Activated CD4-positive, alpha-beta T cell treated with anti-CD3 and anti-CD28 coated beads, Interleukin-2, amount 10 ng/mL, durations not matched to agents 7 days and 5 days (primary cell): ENCODE measurements at regions not wholly inside any gene's neighbourhood (a gene's known extent, or its start where the extent isn't known, plus 50 kb on each side); places are given as distances from the start of the nearest gene placed in this dataset.
A peak's percentile ranks its signal among the peaks of the same experiment; 100 is the strongest.

Experiments used
- CTCF ChIA-PET: fragments of 350-600 bp; sonication (Branson Sonifier 250); formaldehyde crosslinking; loops from one replicate; lab custom pipeline; 2021; ENCODE audit warnings: antibody characterized with exemption; lab: Charles Lee
- POLR2A ChIA-PET: fragments of 350-600 bp; sonication (Branson Sonifier 250); formaldehyde crosslinking; loops from one replicate; lab custom pipeline; 2021; ENCODE audit warnings: antibody characterized with exemption; lab: Charles Lee
- DNase-seq: peaks from one replicate; pipeline ENCODE4 v3.0.0-alpha.2; 2020
- H3K27ac Mint-ChIP-seq: one replicate; pipeline ENCODE4 v1.8.0; 2021; ENCODE audit warnings: mild to moderate bottlenecking, moderate library complexity, mixed read lengths
- H3K27me3 Mint-ChIP-seq: one replicate; pipeline ENCODE4 v1.8.0; 2021; ENCODE audit warnings: mixed read lengths
- H3K36me3 Mint-ChIP-seq: one replicate; pipeline ENCODE4 v1.8.0; 2021; ENCODE audit warnings: low read depth, mixed read lengths
- H3K4me1 Mint-ChIP-seq: one replicate; pipeline ENCODE4 v1.8.0; 2021; ENCODE audit warnings: mixed read lengths
- H3K4me3 Mint-ChIP-seq: one replicate; pipeline ENCODE4 v1.8.0; 2021; ENCODE audit warnings: mild to moderate bottlenecking, moderate library complexity, mixed read lengths
- H3K9me3 Mint-ChIP-seq: one replicate; pipeline ENCODE4 v1.8.0; 2021; ENCODE audit warnings: mixed read lengths

DNA sequence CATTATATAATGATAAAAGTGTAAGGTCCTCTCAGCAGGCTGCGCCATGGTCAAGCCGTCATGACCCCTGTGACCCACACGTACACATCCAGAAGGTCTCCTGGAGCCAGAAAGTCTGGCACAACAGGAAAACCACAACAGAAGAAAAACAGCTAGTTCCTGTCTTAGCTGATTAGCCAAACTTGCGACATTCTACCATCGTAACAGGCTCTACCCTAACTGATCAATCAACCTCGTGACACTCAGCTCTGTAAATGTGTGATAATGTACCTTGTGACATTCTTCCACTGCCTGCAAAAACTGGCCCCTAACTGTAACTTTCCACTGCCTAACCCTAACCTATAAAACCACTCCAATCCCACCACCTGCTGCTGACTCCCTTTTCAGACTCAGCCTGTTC is 316.4 kb upstream of the TUSC1 start:
- Mint-ChIP-seq H3K27ac (no peak overlapping the region), H3K4me3 (no peak overlapping the region), H3K36me3 (no peaks in the 10 kb centered on the region), H3K27me3 (no peaks in the 10 kb centered on the region), H3K4me1 (no peaks in the 10 kb centered on the region), H3K9me3 (peaks cover 19% of the 10 kb centered on the region)
- no peak for DNase-seq
- POLR2A ChIA-PET: no interaction called here
- CTCF ChIA-PET: no interaction called here

DNA sequence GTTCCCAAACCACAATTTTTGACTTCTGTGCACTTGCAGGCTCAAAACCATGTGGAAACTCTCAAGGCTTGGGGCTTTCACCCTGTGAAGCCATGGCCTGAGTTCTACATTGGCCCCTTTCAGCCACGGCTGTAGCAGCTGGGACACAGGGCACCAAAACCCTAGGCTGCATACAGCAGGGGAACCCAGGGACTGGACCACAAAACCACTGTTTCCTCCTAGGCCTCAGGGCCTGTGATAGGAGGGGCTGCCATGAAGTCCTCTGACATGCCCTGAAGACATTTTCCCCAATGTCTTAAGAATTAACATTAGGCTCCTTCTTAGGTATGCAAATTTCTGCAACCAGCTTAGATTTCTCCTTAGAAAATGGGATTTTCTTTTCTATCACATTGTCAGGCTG is 312.1 kb upstream of the TUSC1 start:
- Mint-ChIP-seq H3K4me3 (no peak overlapping the region), H3K27ac (no peak overlapping the region), H3K4me1 (no peaks in the 10 kb centered on the region), H3K27me3 (no peaks in the 10 kb centered on the region), H3K9me3 (peaks cover 26% of the 10 kb centered on the region), H3K36me3 (no peaks in the 10 kb centered on the region)
- ChIA-PET POLR2A (no interaction called here), CTCF (no interaction called here)
- no peak for DNase-seq

DNA sequence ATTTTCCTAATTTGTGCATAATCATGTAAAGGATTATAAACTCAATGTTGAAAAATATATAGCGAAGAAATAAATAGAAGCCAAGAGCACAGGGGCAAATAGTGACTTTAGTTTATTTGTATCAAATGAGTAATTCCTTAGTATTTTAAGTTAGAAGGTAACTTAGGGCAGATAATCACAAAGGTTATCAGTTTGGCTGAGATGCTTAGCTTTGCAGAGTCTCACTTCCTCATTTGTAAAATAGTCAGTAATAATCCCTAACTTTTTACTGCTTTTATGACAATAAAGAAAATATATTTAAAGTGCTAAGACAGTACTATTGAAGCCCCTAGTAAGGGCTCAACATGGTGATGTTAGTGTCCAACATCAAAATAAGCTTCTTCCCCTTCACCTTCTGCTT is 297.4 kb upstream of the TUSC1 start:
- no peaks in the 10 kb centered on the region for H3K27me3 Mint-ChIP-seq
- H3K4me3 Mint-ChIP-seq: no peak overlapping the region

DNA sequence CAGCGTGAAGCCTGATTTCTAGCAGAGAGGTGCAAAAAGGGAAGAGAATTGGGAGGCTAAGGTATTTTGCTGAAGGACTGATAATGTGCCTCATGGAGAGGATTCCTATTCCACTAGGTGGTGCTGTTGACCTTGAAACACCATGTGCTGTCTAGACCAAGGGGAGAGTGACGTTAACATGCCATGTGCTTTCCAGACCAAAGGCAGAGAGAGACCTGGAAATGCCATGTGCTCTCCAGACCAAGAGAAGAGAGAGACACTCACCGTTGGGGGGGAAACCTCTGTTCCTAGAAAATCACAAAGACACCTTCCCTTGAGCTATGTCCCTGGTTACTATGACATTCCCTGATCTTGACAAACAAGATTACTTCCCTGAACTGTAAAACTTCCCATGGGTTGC is 286.0 kb upstream of the TUSC1 start:
- ChIA-PET CTCF (no interaction called here), POLR2A (no interaction called here)
- Mint-ChIP-seq H3K4me1 (no peaks in the 10 kb centered on the region), H3K27ac (no peak overlapping the region), H3K4me3 (no peak overlapping the region), H3K27me3 (no peaks in the 10 kb centered on the region), H3K9me3 (peaks cover 3% of the 10 kb centered on the region), H3K36me3 (no peaks in the 10 kb centered on the region)
- DNase-seq: peak; percentile 11

More for the DNA sequence above, 297.4 kb upstream of the TUSC1 start:
- no peaks in the 10 kb centered on the region for H3K4me1 Mint-ChIP-seq
- DNase-seq: no peak
- ChIA-PET POLR2A (no interaction called here), CTCF (no interaction called here)
- H3K27ac Mint-ChIP-seq: no peak overlapping the region
- H3K36me3 Mint-ChIP-seq: no peaks in the 10 kb centered on the region
- peaks cover 3% of the 10 kb centered on the region for H3K9me3 Mint-ChIP-seq

DNA sequence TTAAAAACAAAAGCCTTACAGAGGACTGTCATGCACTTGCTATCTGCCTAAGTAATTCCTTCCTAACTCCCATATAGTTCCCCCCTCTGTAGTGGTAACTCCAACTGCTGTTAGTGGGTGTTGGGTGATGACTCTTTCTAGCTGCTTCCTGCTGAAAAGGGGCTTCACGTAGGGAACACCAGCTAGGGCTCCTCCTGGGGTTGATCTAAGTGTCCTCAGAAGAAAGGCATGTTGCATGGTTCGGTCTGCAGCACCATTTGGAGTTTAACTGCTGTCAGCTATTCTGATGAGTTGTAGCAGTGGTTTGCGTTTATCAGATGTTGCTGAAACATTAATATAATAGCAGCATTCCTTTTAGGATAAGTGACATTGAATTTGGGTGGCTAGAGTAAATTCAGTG is 281.9 kb upstream of the TUSC1 start:
- ChIA-PET POLR2A (no interaction called here), CTCF (no interaction called here)
- Mint-ChIP-seq H3K4me1 (no peaks in the 10 kb centered on the region), H3K36me3 (no peaks in the 10 kb centered on the region), H3K4me3 (no peak overlapping the region), H3K9me3 (peaks cover 7% of the 10 kb centered on the region), H3K27ac (no peak overlapping the region), H3K27me3 (no peaks in the 10 kb centered on the region)
- no peak for DNase-seq

DNA sequence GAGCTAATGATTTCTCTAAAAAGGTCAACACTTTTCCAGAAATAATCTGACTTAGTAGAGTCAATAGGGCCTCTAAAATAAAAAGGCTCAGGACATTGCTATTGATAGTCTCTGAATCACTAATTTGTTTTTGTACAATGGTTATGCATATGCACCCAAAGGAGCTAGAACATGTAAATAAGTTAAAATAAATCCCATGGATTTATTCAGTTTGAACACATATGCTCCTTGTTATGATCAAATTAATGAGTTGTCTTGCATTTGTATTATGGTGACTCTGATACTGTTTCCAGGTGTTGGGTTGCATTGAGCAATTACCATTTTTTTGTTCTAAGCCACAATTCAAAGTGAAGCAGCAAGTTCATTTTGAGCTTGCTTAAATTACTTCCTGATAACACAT is 276.0 kb upstream of the TUSC1 start:
- Mint-ChIP-seq H3K4me1 (no peaks in the 10 kb centered on the region), H3K27me3 (no peaks in the 10 kb centered on the region), H3K36me3 (no peaks in the 10 kb centered on the region), H3K4me3 (no peak overlapping the region), H3K27ac (no peak overlapping the region), H3K9me3 (peaks cover 5% of the 10 kb centered on the region)
- ChIA-PET POLR2A (no interaction called here), CTCF (no interaction called here)
- DNase-seq: no peak

DNA sequence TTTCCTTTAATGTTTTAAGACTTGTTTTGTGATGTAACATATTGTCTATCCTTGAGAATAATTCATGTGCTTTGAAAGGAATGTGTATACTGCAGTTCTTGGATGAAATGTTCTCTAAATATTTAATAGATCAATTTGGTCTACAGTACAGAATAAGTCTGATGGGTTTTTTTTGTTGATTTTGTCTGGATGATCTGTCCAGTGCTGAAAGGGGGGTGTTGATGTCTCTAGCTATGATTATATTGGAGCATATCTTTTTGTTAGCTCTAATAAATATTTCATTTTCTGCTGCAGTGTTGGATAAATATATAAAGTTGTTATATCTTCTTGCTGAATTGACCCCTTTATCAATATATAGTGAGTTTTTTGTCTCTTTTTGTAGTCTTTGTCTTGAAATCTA is 269.9 kb upstream of the TUSC1 start:
- ChIA-PET CTCF (no interaction called here), POLR2A (no interaction called here)
- no peak for DNase-seq
- H3K36me3 Mint-ChIP-seq: no peaks in the 10 kb centered on the region
- H3K9me3 Mint-ChIP-seq: peaks cover 10% of the 10 kb centered on the region
- no peak overlapping the region for H3K27ac Mint-ChIP-seq
- no peak overlapping the region for H3K4me3 Mint-ChIP-seq
- H3K27me3 Mint-ChIP-seq: no peaks in the 10 kb centered on the region
- H3K4me1 Mint-ChIP-seq: no peaks in the 10 kb centered on the region

DNA sequence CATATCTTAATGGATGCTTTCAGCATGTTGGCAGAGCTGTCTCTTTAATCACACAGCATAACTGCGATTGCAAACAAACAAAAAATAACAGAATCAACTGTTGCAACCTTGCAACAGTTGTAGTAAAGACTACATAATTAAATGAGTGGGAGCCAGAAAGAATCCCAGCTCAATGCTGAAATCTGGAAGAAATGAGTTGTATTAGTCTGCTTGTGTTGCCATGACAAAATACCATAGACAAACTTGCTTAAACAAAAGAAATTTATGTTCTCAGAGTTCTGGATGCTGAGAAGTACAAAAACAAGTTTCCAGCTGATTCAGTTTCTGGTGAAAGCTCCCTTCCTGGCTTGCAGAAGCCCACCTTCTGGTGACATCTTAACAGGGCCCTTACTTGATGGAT is 260.9 kb upstream of the TUSC1 start:
- Mint-ChIP-seq H3K4me3 (no peak overlapping the region), H3K36me3 (no peaks in the 10 kb centered on the region), H3K27me3 (no peaks in the 10 kb centered on the region), H3K4me1 (no peaks in the 10 kb centered on the region), H3K9me3 (peaks cover 5% of the 10 kb centered on the region), H3K27ac (no peak overlapping the region)
- ChIA-PET CTCF (no interaction called here), POLR2A (no interaction called here)
- no peak for DNase-seq

DNA sequence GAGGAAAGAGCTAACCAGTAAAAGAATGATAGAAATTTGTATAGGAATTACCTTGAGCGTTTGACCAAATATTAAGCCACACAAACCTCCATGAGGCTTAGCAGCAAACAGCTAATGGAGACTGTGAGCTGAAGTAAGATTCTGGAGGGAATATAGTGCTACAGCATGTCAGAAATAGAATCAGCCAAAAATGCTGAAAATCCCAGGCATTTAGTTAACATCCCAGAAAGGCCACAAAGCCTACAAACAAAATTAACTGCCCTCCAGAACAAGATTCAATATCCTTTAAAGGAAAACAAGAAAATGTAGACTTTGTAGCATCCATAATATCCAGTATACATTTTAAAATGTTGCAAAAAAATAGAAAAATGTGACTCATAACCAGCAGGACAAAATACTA is 257.8 kb upstream of the TUSC1 start:
- H3K27ac Mint-ChIP-seq: no peak overlapping the region
- peaks cover 11% of the 10 kb centered on the region for H3K9me3 Mint-ChIP-seq
- H3K4me1 Mint-ChIP-seq: no peaks in the 10 kb centered on the region
- H3K27me3 Mint-ChIP-seq: no peaks in the 10 kb centered on the region
- POLR2A ChIA-PET: no interaction called here
- CTCF ChIA-PET: no interaction called here
- DNase-seq: no peak
- H3K4me3 Mint-ChIP-seq: no peak overlapping the region
- no peaks in the 10 kb centered on the region for H3K36me3 Mint-ChIP-seq

DNA sequence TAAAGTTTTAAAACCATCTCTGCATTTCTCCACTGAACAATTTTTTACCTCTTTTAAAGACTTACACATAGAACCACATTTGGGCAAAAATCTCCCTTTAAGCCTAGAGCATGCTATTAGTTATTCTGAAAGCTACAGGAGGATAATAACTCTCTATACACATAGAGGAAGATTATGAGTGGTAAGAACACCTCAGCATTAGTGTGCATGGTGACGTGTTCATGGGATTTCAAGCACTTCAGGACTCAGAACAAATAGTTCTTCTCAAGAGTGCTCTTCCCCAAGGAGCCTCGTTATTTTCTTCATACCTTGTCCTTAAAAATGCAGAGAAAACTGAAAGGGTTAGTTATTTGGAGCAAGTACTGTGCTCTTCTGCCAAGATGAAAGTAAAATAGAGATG is 256.9 kb upstream of the TUSC1 start:
- Mint-ChIP-seq H3K4me3 (no peak overlapping the region), H3K4me1 (no peaks in the 10 kb centered on the region), H3K27ac (no peak overlapping the region), H3K36me3 (no peaks in the 10 kb centered on the region), H3K9me3 (peaks cover 11% of the 10 kb centered on the region), H3K27me3 (no peaks in the 10 kb centered on the region)
- CTCF ChIA-PET: no interaction called here
- no peak for DNase-seq
- POLR2A ChIA-PET: no interaction called here

DNA sequence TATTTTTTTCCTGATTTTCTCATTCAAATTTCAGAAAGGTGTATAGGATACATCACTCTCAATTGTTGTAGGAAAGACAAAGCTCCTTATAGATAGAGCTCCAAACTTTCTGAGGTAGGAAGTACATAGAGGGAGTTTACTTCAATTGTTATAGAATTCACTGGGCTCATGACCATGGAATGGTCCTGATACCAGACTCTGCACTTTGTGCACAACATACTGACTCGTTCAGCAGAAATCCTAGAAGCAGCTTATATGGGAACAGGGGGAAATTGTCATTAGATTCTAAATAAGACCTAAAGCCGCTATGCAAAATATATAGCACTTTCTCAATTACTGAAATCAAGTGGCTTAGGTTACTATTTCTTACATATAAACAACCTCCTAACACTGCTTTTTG is 240.5 kb upstream of the TUSC1 start:
- no peaks in the 10 kb centered on the region for H3K4me1 Mint-ChIP-seq
- DNase-seq: no peak
- peaks cover 11% of the 10 kb centered on the region for H3K9me3 Mint-ChIP-seq
- H3K27ac Mint-ChIP-seq: no peak overlapping the region
- no peaks in the 10 kb centered on the region for H3K27me3 Mint-ChIP-seq
- POLR2A ChIA-PET: no interaction called here
- no peaks in the 10 kb centered on the region for H3K36me3 Mint-ChIP-seq
- CTCF ChIA-PET: no interaction called here
- no peak overlapping the region for H3K4me3 Mint-ChIP-seq

DNA sequence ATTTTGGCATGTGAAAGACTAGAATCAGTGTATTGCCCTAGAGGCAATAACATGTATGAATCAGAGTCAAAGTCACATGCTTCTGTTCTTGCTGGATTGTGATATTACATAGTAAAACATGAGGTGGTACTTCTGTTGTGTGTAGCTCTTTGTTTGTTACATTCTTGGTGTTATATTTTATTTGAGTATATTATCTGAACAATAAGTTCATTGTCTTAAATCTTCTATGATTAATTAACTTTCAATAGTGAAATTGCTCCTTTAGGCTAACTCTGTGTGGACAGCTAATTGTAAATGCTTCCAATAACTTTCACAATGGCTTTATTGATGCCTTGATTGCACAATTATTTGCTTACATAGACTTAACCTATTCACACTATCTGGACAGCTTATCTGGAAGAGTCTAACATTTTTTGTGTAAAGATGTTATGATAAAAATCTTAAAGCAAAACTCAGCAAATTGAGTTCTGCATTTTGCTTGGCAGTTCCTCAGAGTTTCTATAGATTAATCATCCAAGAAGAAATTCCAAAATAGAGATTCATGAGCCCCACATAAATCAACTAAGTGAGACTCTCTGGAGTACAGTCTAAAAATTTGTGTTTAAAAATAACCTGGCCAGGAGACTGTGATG is 239.6 kb upstream of the TUSC1 start:
- ChIA-PET POLR2A (no interaction called here), CTCF (interaction anchor here (1.1 kb wide), 1 partner anchor 26 kb away, joined by 3 read pairs; no protein-coding TSS in a partner anchor)
- no peaks in the 10 kb centered on the region for H3K36me3 Mint-ChIP-seq
- no peak overlapping the region for H3K4me3 Mint-ChIP-seq
- H3K4me1 Mint-ChIP-seq: no peaks in the 10 kb centered on the region
- no peak overlapping the region for H3K27ac Mint-ChIP-seq
- H3K27me3 Mint-ChIP-seq: no peaks in the 10 kb centered on the region
- H3K9me3 Mint-ChIP-seq: peaks cover 9% of the 10 kb centered on the region
- no peak for DNase-seq

DNA sequence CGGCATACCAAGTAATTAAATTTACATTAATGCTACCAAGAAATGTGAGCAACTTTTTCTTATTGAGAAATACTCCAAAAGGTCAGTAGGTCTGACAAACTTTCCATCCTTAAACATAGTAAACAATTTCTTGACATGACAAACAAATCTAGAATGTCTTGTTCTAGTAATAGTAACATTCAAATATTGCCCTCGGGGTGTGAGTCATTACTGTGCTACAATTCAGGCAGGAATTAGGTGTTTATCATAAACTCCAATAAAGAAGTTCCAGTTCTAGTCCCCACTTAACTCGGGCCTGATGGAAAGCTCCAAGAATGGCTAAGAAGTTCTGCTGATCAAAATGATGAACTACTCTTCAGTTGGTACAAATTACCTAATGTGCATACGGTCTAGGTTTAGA is 235.6 kb upstream of the TUSC1 start:
- CTCF ChIA-PET: no interaction called here
- POLR2A ChIA-PET: no interaction called here

DNA sequence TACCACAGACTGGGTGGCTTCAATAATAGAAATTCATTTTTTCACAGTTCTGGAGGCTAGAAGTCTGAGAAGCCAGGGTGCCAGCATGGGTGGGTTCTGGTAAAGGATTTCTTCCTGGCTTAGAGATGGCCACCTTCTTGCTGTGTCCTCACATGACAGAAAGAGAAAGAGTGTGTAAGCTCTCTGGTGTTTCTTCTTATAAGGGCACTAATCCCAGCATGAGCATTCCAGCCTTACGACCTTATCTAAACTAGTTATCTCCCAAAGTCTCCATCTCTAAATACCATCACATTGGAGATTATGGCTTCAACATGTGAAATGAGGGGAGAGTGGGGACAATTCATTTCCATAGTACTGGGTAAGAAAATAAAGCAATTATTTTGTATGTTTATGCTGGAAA is 226.5 kb upstream of the TUSC1 start:
- Mint-ChIP-seq H3K4me1 (no peaks in the 10 kb centered on the region), H3K9me3 (peaks cover 13% of the 10 kb centered on the region), H3K36me3 (no peaks in the 10 kb centered on the region), H3K4me3 (no peak overlapping the region), H3K27me3 (no peaks in the 10 kb centered on the region), H3K27ac (no peak overlapping the region)
- CTCF ChIA-PET: no interaction called here
- no peak for DNase-seq
- POLR2A ChIA-PET: no interaction called here

More for the DNA sequence above, 235.6 kb upstream of the TUSC1 start:
- H3K27ac Mint-ChIP-seq: no peak overlapping the region
- no peak overlapping the region for H3K4me3 Mint-ChIP-seq
- DNase-seq: no peak
- no peaks in the 10 kb centered on the region for H3K36me3 Mint-ChIP-seq
- no peaks in the 10 kb centered on the region for H3K4me1 Mint-ChIP-seq
- peaks cover 14% of the 10 kb centered on the region for H3K9me3 Mint-ChIP-seq
- H3K27me3 Mint-ChIP-seq: no peaks in the 10 kb centered on the region
